HG03280 (cell line): ENCODE measurements at regions not wholly inside any gene's neighbourhood (a gene's known extent, or its start where the extent isn't known, plus 50 kb on each side); places are given as distances from the start of the nearest gene placed in this dataset.
"Not testable (repeated sequence)": the region's sequence is repeated elsewhere in the genome, so short reads cannot be mapped to it uniquely, and the experiment has no call there.

Source experiments
- ATAC-seq: cut with Tn5 transposase; IDR thresholded peaks from one replicate; pipeline ENCODE4 v1.9.1; 2021; ENCODE audit warnings: mild to moderate bottlenecking, moderate library complexity; ENCODE audit not compliant: unreplicated experiment

GRCh38 chr10:33795529-33795928 lies 461.1 kb upstream of the NRP1 start:
- ATAC-seq: no peak

GRCh38 chr10:33794460-33794859 lies 460.0 kb upstream of the NRP1 start:
- ATAC-seq: no peak

- ATAC-seq: no peak
These were observed 459.3 kb upstream of the NRP1 start for GRCh38 chr10:33793793-33794192.

- ATAC-seq: no peak
These were observed 456.8 kb upstream of the NRP1 start for GRCh38 chr10:33791272-33791660.

GRCh38 chr10:33790521-33791271 lies 456.2 kb upstream of the NRP1 start:
- ATAC-seq: no peak

GRCh38 chr10:33783557-33783956 lies 449.1 kb upstream of the NRP1 start:
- ATAC-seq: no peak

- no peak for ATAC-seq
These were observed 448.6 kb upstream of the NRP1 start for GRCh38 chr10:33783078-33783477.

- ATAC-seq: no peak
These were observed 447.3 kb upstream of the NRP1 start for GRCh38 chr10:33781606-33782395.

GRCh38 chr10:33780961-33781360 lies 446.5 kb upstream of the NRP1 start:
- ATAC-seq: no peak

GRCh38 chr10:33777223-33777622 lies 442.8 kb upstream of the NRP1 start:
- ATAC-seq: no peak

- ATAC-seq: no peak
These were observed 442.1 kb upstream of the NRP1 start for GRCh38 chr10:33776419-33777070.

GRCh38 chr10:33774857-33775256 lies 440.4 kb upstream of the NRP1 start:
- no peak for ATAC-seq

- no peak for ATAC-seq
These were observed 439.5 kb upstream of the NRP1 start for GRCh38 chr10:33773886-33774480.

GRCh38 chr10:33773253-33773573 lies 438.7 kb upstream of the NRP1 start:
- no peak for ATAC-seq

- ATAC-seq: no peak
These were observed 438.1 kb upstream of the NRP1 start for GRCh38 chr10:33772370-33773252.

- ATAC-seq: not testable (repeated sequence)
These were observed 437.4 kb upstream of the NRP1 start for GRCh38 chr10:33771856-33772255.

- ATAC-seq: no peak
These were observed 430.3 kb upstream of the NRP1 start for GRCh38 chr10:33764694-33765185.

- no peak for ATAC-seq
These were observed 425.8 kb upstream of the NRP1 start for GRCh38 chr10:33760056-33760943.

GRCh38 chr10:33759191-33759590 lies 424.7 kb upstream of the NRP1 start:
- no peak for ATAC-seq
